ENCODE measurements at regions not wholly inside any gene's neighbourhood (a gene's known extent, or its start where the extent isn't known, plus 50 kb on each side); places are given as distances from the start of the nearest gene placed in this dataset.
"Not testable (repeated sequence)": the region's sequence is repeated elsewhere in the genome, so short reads cannot be mapped to it uniquely, and the experiment has no call there.

GRCh38 chr12:74370608-74371216 lies 166.9 kb upstream of the ATXN7L3B start:
- peak; percentile 11 for DNase-seq (ENCODE audit: low read depth)

GRCh38 chr12:74379114-74379513 lies 158.5 kb upstream of the ATXN7L3B start:
- DNase-seq (ENCODE audit: low read depth): no peak

- DNase-seq (ENCODE audit: low read depth): no peak
These were observed 155.7 kb upstream of the ATXN7L3B start for GRCh38 chr12:74381958-74382357.

- DNase-seq (ENCODE audit: low read depth): no peak
These were observed 154.7 kb upstream of the ATXN7L3B start for GRCh38 chr12:74382983-74383382.

- DNase-seq (ENCODE audit: low read depth): no peak
These were observed 146.4 kb upstream of the ATXN7L3B start for GRCh38 chr12:74391283-74391682.

- DNase-seq (ENCODE audit: low read depth): no peak
These were observed 144.4 kb upstream of the ATXN7L3B start for GRCh38 chr12:74393272-74393671.

- DNase-seq (ENCODE audit: low read depth): no peak
These were observed 143.0 kb upstream of the ATXN7L3B start for GRCh38 chr12:74394647-74395046.

GRCh38 chr12:74401035-74401434 lies 136.6 kb upstream of the ATXN7L3B start:
- DNase-seq (ENCODE audit: low read depth): no peak

DNA sequence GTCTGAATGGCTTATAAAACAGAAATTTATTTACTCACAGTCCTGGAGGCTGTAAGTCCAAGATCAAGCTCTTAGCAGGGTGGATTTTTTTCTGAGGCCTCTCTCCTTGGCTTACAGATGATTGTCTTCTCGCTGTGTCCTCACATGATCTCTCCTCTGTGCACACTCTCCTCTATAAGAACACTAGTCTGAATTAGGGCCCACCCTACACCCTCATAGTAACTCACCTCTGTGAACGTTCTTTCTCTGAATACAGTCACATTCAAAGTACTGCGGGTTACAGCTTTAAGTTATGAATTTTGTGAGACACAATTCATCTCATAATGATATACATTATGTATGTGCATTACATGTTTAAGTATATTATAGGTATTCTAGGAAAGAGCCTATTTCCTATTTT lies 135.7 kb upstream of the ATXN7L3B start:
- DNase-seq (ENCODE audit: low read depth): no peak

- not testable (repeated sequence) for DNase-seq (ENCODE audit: low read depth)
These were observed 134.5 kb upstream of the ATXN7L3B start for GRCh38 chr12:74403221-74403470.

DNA sequence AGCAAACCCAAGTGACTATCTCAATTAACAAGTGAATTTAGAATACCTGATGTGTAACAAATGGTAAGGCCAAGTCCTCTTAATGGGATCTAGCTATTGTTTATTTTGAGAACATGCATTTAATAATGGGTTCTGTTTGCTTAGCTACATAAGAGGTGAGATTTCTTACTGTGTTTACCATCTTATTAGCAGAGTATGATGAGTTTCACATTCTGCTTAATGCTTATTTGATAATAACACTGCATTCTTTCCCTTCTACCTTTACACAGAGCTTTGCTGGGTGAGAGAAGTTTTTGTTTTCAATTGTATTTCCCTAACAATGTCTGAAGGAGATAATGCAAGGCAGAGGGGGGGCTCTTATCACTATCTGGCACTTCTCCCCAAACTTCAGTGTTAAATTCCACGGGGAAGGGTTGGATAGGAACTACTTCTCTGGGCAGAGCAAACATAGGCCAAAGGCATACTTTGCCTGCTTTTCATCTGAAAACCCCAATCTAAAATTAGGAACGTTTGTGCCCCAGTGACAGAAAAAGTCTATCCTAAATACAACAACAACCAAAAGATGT lies 129.0 kb upstream of the ATXN7L3B start:
- DNase-seq (ENCODE audit: low read depth): no peak

- DNase-seq (ENCODE audit: low read depth): peak; percentile 20
These were observed 124.9 kb upstream of the ATXN7L3B start for GRCh38 chr12:74412606-74413230.

DNA sequence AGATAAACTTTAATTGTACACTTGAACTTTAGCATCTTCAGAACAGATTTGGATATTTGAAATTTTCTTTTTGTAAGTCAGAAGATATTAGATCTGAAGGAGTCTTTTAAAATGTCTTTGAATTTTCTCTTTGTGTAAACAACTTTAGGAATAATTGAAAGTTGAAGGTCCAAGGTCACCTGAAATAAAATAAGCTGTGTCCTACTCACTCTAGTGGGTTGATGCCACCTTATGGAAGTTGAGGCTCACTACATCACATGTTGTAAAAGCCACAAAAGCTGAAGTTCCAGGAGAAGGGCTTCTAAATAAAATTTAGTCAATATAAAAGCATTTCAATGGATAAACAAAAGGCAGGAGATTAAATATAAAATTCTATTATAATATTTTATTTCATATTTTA lies 122.0 kb upstream of the ATXN7L3B start:
- peak; percentile 9 for DNase-seq (ENCODE audit: low read depth)

- no peak for DNase-seq (ENCODE audit: low read depth)
These were observed 119.1 kb upstream of the ATXN7L3B start for GRCh38 chr12:74418573-74418972.

DNA sequence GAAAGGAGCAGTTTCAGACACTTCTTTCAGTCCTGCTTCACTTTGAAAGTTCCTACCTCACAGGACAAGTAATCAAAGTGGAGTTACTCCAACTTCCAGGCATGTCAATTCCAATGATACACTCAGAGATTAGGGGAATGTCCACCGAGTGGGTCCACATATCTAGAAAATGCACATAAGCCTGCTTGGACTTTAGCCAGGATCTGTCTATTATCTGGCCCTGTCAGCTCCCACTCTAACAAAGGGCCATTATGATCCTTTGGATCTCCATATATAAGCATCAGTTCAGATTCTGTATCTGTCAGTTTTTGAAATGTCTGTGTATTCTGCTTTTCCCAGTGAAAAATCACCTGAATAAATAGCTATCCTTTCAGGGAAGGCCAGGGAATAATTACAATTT lies 112.9 kb upstream of the ATXN7L3B start:
- no peak for DNase-seq (ENCODE audit: low read depth)

- no peak for DNase-seq (ENCODE audit: low read depth)
These were observed 111.5 kb upstream of the ATXN7L3B start for GRCh38 chr12:74426091-74426490.

DNA sequence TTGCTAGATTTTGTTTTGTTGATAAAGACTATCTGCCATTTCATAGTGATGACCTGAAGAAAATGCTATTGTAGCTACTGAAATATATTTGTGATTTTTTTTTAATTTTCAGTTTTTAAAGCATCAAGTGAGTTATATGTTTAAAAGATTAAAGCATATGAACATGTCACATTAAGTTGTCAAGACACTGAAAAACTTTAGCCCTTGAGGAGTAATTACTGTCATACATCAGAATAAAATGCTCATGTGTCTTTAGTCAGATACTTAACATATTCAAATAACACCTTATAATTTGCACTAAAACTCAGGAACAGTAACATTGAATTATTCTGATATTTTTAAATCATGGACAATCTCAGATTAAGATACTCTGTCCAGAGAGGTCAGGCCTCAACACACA lies 108.1 kb upstream of the ATXN7L3B start:
- no peak for DNase-seq (ENCODE audit: low read depth)

GRCh38 chr12:74431801-74432200 lies 105.8 kb upstream of the ATXN7L3B start:
- DNase-seq (ENCODE audit: low read depth): no peak

DNA sequence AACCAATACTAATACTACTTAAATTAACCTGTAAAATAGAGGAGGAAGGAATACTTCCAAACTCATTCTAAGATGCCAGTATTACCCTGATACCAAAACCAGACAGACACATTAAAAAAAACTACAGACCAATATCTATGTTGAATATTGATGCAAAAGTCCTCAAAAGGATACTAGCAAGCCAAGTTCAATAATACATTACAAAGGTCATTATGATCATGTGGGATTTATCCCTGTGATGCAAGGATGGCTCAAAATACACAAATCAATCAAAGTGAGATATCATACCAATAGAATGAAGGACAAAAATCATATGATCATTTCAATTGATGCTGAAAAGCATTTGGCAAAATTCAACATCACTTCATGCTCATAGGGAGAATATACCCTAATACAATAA lies 97.2 kb upstream of the ATXN7L3B start:
- no peak for DNase-seq (ENCODE audit: low read depth)

GRCh38 chr12:74441872-74442271 lies 95.8 kb upstream of the ATXN7L3B start:
- no peak for DNase-seq (ENCODE audit: low read depth)

GRCh38 chr12:74446466-74446865 lies 91.2 kb upstream of the ATXN7L3B start:
- DNase-seq (ENCODE audit: low read depth): no peak

GRCh38 chr12:74449872-74450271 lies 87.8 kb upstream of the ATXN7L3B start:
- peak; percentile 79 for DNase-seq (ENCODE audit: low read depth)

- no peak for DNase-seq (ENCODE audit: low read depth)
These were observed 83.5 kb upstream of the ATXN7L3B start for GRCh38 chr12:74454109-74454508.

GRCh38 chr12:74455429-74455828 lies 82.2 kb upstream of the ATXN7L3B start:
- no peak for DNase-seq (ENCODE audit: low read depth)
